Suprapubic skin (tissue), 4 donors: ENCODE measurements at regions not wholly inside any gene's neighbourhood (a gene's known extent, or its start where the extent isn't known, plus 50 kb on each side); places are given as distances from the start of the nearest gene placed in this dataset.
A peak's percentile ranks its signal among the peaks of the same experiment; 100 is the strongest.

Source experiments
- DNase-seq, 2 donors: peaks; one replicate each; pipeline ENCODE4 v3.0.0-alpha.2; 2019; ENCODE audit warnings: low spot score in 2 of 2
- H3K27ac ChIP-seq: fragments of 200-600 bp; sonication (generic); one replicate; pipeline ENCODE4 v1.5.1; 2019
- H3K27me3 ChIP-seq: fragments of 200-600 bp; sonication (generic); one replicate; pipeline ENCODE4 v1.5.1; 2019
- H3K36me3 ChIP-seq: fragments of 200-600 bp; sonication (generic); one replicate; pipeline ENCODE4 v1.5.1; 2019
- H3K4me1 ChIP-seq: fragments of 200-600 bp; sonication (generic); one replicate; pipeline ENCODE4 v1.5.1; 2019
- H3K4me3 ChIP-seq: fragments of 200-600 bp; sonication (generic); one replicate; pipeline ENCODE4 v1.5.1; 2019; ENCODE audit warnings: mild to moderate bottlenecking
- H3K9me3 ChIP-seq: fragments of 200-600 bp; sonication (generic); one replicate; pipeline ENCODE4 v1.5.1; 2019
- CTCF ChIP-seq, 2 donors: fragments of 200-600 bp in 1 of 2; fragments of 450-650 bp in 1 of 2; sonication (generic) in 1 of 2; IDR thresholded peaks; one replicate each; pipeline ENCODE4 v1.5.1; 2016 to 2019; ENCODE audit warnings: antibody characterized with exemption in 2 of 2, mild to moderate bottlenecking in 1 of 2, moderate library complexity in 1 of 2
- EP300 ChIP-seq: sonication (generic); formaldehyde crosslinking; IDR thresholded peaks from one replicate; pipeline ENCODE4 v1.6.1; 2017; ENCODE audit warnings: antibody characterized with exemption
- POLR2A ChIP-seq, 2 donors: fragments of 450-650 bp; IDR thresholded peaks; one replicate each; pipeline ENCODE4 v1.6.1; 2017; ENCODE audit warnings: antibody characterized with exemption in 2 of 2, mild to moderate bottlenecking in 2 of 2, moderate library complexity in 2 of 2
- POLR2AphosphoS5 ChIP-seq, 3 donors: sonication (generic); formaldehyde crosslinking; IDR thresholded peaks; one replicate each; pipeline ENCODE4 v1.6.1; 2017; ENCODE audit warnings: antibody characterized with exemption in 3 of 3
- WGBS: methylation state at CpG from one replicate; pipeline ENCODE4 v1.1.5; 2018; 5-methylcytosine and 5-hydroxymethylcytosine counted together

- Histone ChIP-seq H3K4me1 (peaks cover 10% of the 10 kb centered on the region), H3K36me3 (no peaks in the 10 kb centered on the region), H3K9me3 (no peaks in the 10 kb centered on the region), H3K27me3 (no peaks in the 10 kb centered on the region), H3K4me3 (no peak overlapping the region), H3K27ac (peak overlapping the region; percentile 63)
- TF ChIP-seq EP300: no peak
- no peak for TF ChIP-seq POLR2A (IDR thresholded peaks at IDR 0.05)
- TF ChIP-seq CTCF (IDR thresholded peaks at IDR 0.05): no peak
- no peak for TF ChIP-seq POLR2AphosphoS5 (IDR thresholded peaks at IDR 0.05)
- no peak for DNase-seq
- 31% methylated on average over 2 of the region's 2 CpGs for WGBS
Observed at GRCh38 chr11:122189229-122189628, 73.2 kb upstream of the BLID start.

DNA sequence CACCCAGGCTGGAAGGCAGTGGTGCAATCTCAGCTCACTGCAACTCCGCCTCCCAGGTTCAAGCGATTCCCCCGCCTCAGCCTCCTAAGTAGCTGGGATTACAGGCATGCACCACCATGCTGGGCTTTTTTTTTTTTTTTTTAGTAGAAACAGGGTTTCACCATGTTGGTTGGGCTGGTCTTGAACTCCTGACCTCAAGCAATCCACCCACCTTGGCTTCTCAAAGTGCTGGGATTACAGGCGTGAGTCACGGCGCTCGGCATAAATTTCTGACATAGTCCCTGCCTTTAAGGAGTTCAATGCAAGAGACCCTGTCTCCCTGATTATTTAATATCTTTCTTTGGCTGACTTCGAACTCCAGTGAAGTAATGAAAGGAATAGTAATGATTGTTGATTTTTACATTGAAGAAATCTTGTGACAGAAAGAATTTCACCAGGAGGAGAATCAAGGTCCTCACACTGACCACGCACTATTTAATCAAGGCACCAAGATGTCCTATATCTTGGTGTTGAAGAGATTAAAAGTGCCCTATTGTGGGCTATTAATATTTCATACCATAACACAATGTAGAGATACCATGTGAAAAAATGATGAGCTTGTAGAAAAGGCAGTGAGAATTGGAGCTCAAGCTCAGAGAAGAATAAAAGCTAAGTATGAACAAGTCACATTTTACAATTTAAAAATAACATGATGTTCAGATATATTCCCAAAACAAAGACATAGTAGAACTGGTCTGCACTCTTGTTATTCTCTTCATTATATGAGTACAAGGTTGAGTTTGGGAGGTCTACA lies 71.6 kb upstream of the BLID start:
- TF ChIP-seq CTCF (IDR thresholded peaks at IDR 0.05) (no peak), EP300 (no peak), POLR2AphosphoS5 (IDR thresholded peaks at IDR 0.05) (no peak), POLR2A (IDR thresholded peaks at IDR 0.05) (no peak)
- Histone ChIP-seq H3K36me3 (no peaks in the 10 kb centered on the region), H3K9me3 (no peaks in the 10 kb centered on the region), H3K27ac (no peak overlapping the region), H3K27me3 (no peaks in the 10 kb centered on the region), H3K4me3 (no peak overlapping the region), H3K4me1 (peaks cover 10% of the 10 kb centered on the region)
- DNase-seq: no peak
- 94% methylated on average over 9 of the region's 9 CpGs for WGBS

- DNase-seq: no peak
- 56% methylated on average over 3 of the region's 3 CpGs for WGBS
- Histone ChIP-seq H3K4me1 (peaks cover 10% of the 10 kb centered on the region), H3K27me3 (no peaks in the 10 kb centered on the region), H3K9me3 (no peaks in the 10 kb centered on the region), H3K4me3 (no peak overlapping the region), H3K27ac (no peak overlapping the region), H3K36me3 (no peaks in the 10 kb centered on the region)
- TF ChIP-seq EP300 (no peak), POLR2A (IDR thresholded peaks at IDR 0.05) (no peak), POLR2AphosphoS5 (IDR thresholded peaks at IDR 0.05) (peak in 2 of 3 donors; percentile 43 to 83), CTCF (IDR thresholded peaks at IDR 0.05) (no peak)
Observed at GRCh38 chr11:122186439-122187080, 70.5 kb upstream of the BLID start.

DNA sequence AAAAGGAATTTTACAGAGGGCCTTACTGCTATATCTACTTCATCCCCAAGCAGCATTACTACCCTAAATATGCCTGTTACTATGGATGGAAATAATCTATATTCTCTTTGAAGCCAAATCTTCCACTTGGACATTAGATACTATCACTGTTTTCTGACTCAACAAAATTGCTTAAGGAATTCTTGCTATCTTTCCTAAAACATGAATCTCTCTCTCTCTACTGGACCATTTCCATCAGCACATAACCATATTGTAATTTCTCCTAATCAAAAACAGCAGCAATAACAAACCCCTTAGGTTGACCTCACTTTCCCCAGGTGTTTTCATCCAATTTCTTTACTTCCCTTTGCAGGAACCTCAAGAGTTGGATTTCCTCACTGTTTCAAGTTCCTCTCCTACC lies 67.9 kb upstream of the BLID start:
- DNase-seq: no peak
- TF ChIP-seq EP300 (no peak), POLR2A (IDR thresholded peaks at IDR 0.05) (no peak), CTCF (IDR thresholded peaks at IDR 0.05) (no peak), POLR2AphosphoS5 (IDR thresholded peaks at IDR 0.05) (no peak)

DNA sequence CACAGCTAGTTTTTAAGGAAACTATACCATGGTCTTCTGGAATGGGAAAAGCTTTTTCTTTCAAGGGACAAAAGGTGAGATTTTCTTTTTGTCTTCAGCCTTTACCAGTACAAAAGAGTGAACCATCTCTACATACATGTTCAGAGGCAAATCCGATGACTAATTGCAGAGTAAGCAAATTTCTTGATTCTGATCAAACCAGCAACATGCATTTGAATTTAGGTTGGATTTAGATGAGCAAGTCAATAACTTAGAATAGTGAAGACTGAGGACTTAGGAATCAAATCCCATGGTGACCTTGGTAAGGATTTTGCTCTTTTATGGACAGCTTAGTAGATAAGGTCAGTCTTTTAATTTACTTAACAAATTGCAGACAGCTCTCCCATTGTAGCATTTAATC lies 65.9 kb upstream of the BLID start:
- H3K36me3 ChIP-seq: no peaks in the 10 kb centered on the region
- no peak overlapping the region for H3K27ac ChIP-seq
- H3K27me3 ChIP-seq: no peaks in the 10 kb centered on the region
- H3K9me3 ChIP-seq: no peaks in the 10 kb centered on the region
- no peak for TF ChIP-seq CTCF (IDR thresholded peaks at IDR 0.05)
- no peak for TF ChIP-seq POLR2AphosphoS5 (IDR thresholded peaks at IDR 0.05)
- TF ChIP-seq POLR2A (IDR thresholded peaks at IDR 0.05): no peak
- TF ChIP-seq EP300: no peak
- DNase-seq: no peak
- WGBS: 86% methylated on average over 1 of the region's 1 CpG
- H3K4me3 ChIP-seq: no peak overlapping the region
- peaks cover 7% of the 10 kb centered on the region for H3K4me1 ChIP-seq

More for the DNA sequence above, 67.9 kb upstream of the BLID start:
- Histone ChIP-seq H3K4me1 (peaks cover 12% of the 10 kb centered on the region), H3K27me3 (no peaks in the 10 kb centered on the region), H3K4me3 (no peak overlapping the region), H3K9me3 (no peaks in the 10 kb centered on the region), H3K27ac (no peak overlapping the region), H3K36me3 (no peaks in the 10 kb centered on the region)
